Myocyte (in vitro differentiated cells): ENCODE measurements at regions not wholly inside any gene's neighbourhood (a gene's known extent, or its start where the extent isn't known, plus 50 kb on each side); places are given as distances from the start of the nearest gene placed in this dataset.
"Not testable (repeated sequence)": the region's sequence is repeated elsewhere in the genome, so short reads cannot be mapped to it uniquely, and the experiment has no call there.

ENCODE experiments used
- DNase-seq: peaks from one replicate; pipeline ENCODE4 v3.0.0-alpha.2; 2012; ENCODE audit warnings: low read depth

GRCh38 chr13:44783994-44784707 lies 205.1 kb downstream of the NUFIP1 start:
- DNase-seq = no peak

- DNase-seq = no peak
These were observed 204.6 kb upstream of the TSC22D1 start for GRCh38 chr13:44780591-44781280.

GRCh38 chr13:44778761-44779484 lies 202.8 kb upstream of the TSC22D1 start:
- DNase-seq = no peak

- DNase-seq = not testable (repeated sequence)
These were observed 199.2 kb upstream of the TSC22D1 start for GRCh38 chr13:44775290-44775689.

GRCh38 chr13:44770951-44771350 lies 194.8 kb upstream of the TSC22D1 start:
- DNase-seq = no peak

GRCh38 chr13:44769686-44770085 lies 193.6 kb upstream of the TSC22D1 start:
- DNase-seq = no peak

- DNase-seq = no peak
These were observed 192.8 kb upstream of the TSC22D1 start for GRCh38 chr13:44768775-44769581.

GRCh38 chr13:44768239-44768638 lies 192.1 kb upstream of the TSC22D1 start:
- no peak for DNase-seq

GRCh38 chr13:44765001-44765471 lies 188.9 kb upstream of the TSC22D1 start:
- DNase-seq = no peak

GRCh38 chr13:44764302-44764692 lies 188.2 kb upstream of the TSC22D1 start:
- no peak for DNase-seq

- DNase-seq = no peak
These were observed 187.6 kb upstream of the TSC22D1 start for GRCh38 chr13:44763615-44764301.

GRCh38 chr13:44762911-44763310 lies 186.8 kb upstream of the TSC22D1 start:
- no peak for DNase-seq

- DNase-seq = no peak
These were observed 184.3 kb upstream of the TSC22D1 start for GRCh38 chr13:44760434-44760833.

- peak; percentile 49 for DNase-seq
These were observed 183.5 kb upstream of the TSC22D1 start for GRCh38 chr13:44759384-44760360.

GRCh38 chr13:44758630-44759383 lies 182.7 kb upstream of the TSC22D1 start:
- DNase-seq = peak; percentile 28

GRCh38 chr13:44757671-44758070 lies 181.5 kb upstream of the TSC22D1 start:
- no peak for DNase-seq

- DNase-seq = no peak
These were observed 180.2 kb upstream of the TSC22D1 start for GRCh38 chr13:44756276-44756810.

GRCh38 chr13:44755872-44756271 lies 179.7 kb upstream of the TSC22D1 start:
- DNase-seq = no peak
